ENCODE measurements at regions not wholly inside any gene's neighbourhood (a gene's known extent, or its start where the extent isn't known, plus 50 kb on each side); places are given as distances from the start of the nearest gene placed in this dataset.

DNA sequence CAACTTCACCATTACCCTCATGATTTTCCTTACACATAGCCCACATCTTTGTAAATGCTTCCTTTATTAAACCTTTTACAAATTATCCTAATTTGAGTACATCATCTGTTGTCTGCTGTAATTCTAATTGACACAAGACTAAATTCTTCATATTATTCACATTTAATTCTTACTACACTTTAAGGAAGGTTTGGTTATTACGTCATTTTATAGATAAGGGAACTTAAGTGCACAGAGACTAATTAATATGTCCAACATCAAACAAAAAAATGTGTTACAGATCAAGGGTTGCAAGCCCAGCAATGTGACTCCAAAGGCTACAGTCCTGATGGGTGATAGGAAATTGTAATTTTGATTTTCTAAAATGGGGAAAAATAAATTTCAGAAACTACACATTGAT is 289.1 kb upstream of the ZNF385D start:
- no peak for TF ChIP-seq CTCF (IDR thresholded peaks at IDR 0.05 in 2 of 3, conservative IDR thresholded peaks at IDR 0.05 in 1 of 3; ENCODE audit: borderline replicate concordance in 1 of 3, insufficient read depth in 1 of 3, low read depth in 2 of 3, low read length in 2 of 3)
- no peak for TF ChIP-seq ELF1 (IDR thresholded peaks at IDR 0.05; ENCODE audit: borderline replicate concordance, low read depth)
- no peak for TF ChIP-seq SRF (IDR thresholded peaks at IDR 0.05; ENCODE audit: low read depth)
